Osteoblast (primary cell): ENCODE measurements at regions not wholly inside any gene's neighbourhood (a gene's known extent, or its start where the extent isn't known, plus 50 kb on each side); places are given as distances from the start of the nearest gene placed in this dataset.
"Not testable (repeated sequence)": the region's sequence is repeated elsewhere in the genome, so short reads cannot be mapped to it uniquely, and the experiment has no call there.

Source experiments
- DNase-seq: peaks from one replicate; pipeline ENCODE4 v3.0.0; 2011; ENCODE audit warnings: low spot score, mixed read lengths; ENCODE audit not compliant: insufficient read length; ENCODE audit errors: missing footprints
- H2AFZ ChIP-seq: 2 replicates; pipeline ENCODE4 v1.6.0; 2011; ENCODE audit warnings: mild to moderate bottlenecking, low read length
- H3K27ac ChIP-seq: 2 replicates; pipeline ENCODE4 v1.5.1; 2011; ENCODE audit warnings: mild to moderate bottlenecking, low read depth, low read length, moderate library complexity
- H3K27me3 ChIP-seq: 2 replicates; pipeline ENCODE4 v1.6.0; 2012; ENCODE audit warnings: mild to moderate bottlenecking, control low read depth, inconsistent platforms, low read length, moderate library complexity; ENCODE audit not compliant: insufficient read depth
- H3K36me3 ChIP-seq: 2 replicates; pipeline ENCODE4 v1.5.1; 2011; ENCODE audit warnings: mild to moderate bottlenecking, low read length, control low read depth, moderate library complexity; ENCODE audit not compliant: insufficient read depth
- H3K4me1 ChIP-seq: 2 replicates; pipeline ENCODE4 v1.5.1; 2011; ENCODE audit warnings: mild to moderate bottlenecking, low read length, control low read depth, moderate library complexity; ENCODE audit not compliant: insufficient read depth
- H3K4me2 ChIP-seq: 2 replicates; pipeline ENCODE4 v1.6.0; 2011; ENCODE audit warnings: mild to moderate bottlenecking, low read length; ENCODE audit not compliant: insufficient read depth
- H3K4me3 ChIP-seq: fragments of 200-600 bp; sonication (generic); 3 replicates; pipeline ENCODE4 v1.5.1; 2012; ENCODE audit warnings: mild to moderate bottlenecking, low read length, inconsistent platforms; ENCODE audit not compliant: insufficient read depth
- H3K79me2 ChIP-seq: 2 replicates; pipeline ENCODE4 v1.6.0; 2012; ENCODE audit warnings: mild to moderate bottlenecking, low read length, control low read depth, inconsistent platforms; ENCODE audit not compliant: insufficient read depth
- H3K9me3 ChIP-seq: 2 replicates; pipeline ENCODE4 v1.5.1; 2011; ENCODE audit warnings: low read depth, low read length, control low read depth
- H4K20me1 ChIP-seq: 2 replicates; pipeline ENCODE4 v1.6.0; 2012; ENCODE audit warnings: mild to moderate bottlenecking, low read length, control low read depth; ENCODE audit not compliant: insufficient read depth
- CTCF ChIP-seq: IDR thresholded peaks from 2 replicates; pipeline ENCODE4 v1.5.1; 2011; ENCODE audit warnings: mild to moderate bottlenecking, low read depth, low read length, moderate library complexity; ENCODE audit errors: extremely low read depth

- no peak overlapping the region for H3K4me3 ChIP-seq
- DNase-seq: no peak
- H3K27ac ChIP-seq: no peak overlapping the region
- H3K4me2 ChIP-seq: no peak overlapping the region
- no peaks in the 10 kb centered on the region for H3K27me3 ChIP-seq
- H2AFZ ChIP-seq: no peak overlapping the region
- no peaks in the 10 kb centered on the region for H3K4me1 ChIP-seq
- no peaks in the 10 kb centered on the region for H4K20me1 ChIP-seq
- no peaks in the 10 kb centered on the region for H3K36me3 ChIP-seq
- H3K79me2 ChIP-seq: no peaks in the 10 kb centered on the region
- no peak for TF ChIP-seq CTCF
- no peaks in the 10 kb centered on the region for H3K9me3 ChIP-seq
These were observed 751.3 kb downstream of the ZNF385D start for GRCh38 chr3:20999661-21000060.

GRCh38 chr3:20997183-20997582 lies 753.8 kb downstream of the ZNF385D start:
- Histone ChIP-seq H3K4me2 (no peak overlapping the region), H3K9me3 (no peaks in the 10 kb centered on the region), H4K20me1 (no peaks in the 10 kb centered on the region), H3K79me2 (no peaks in the 10 kb centered on the region), H2AFZ (no peak overlapping the region), H3K4me1 (no peaks in the 10 kb centered on the region), H3K27ac (no peak overlapping the region), H3K4me3 (no peak overlapping the region), H3K27me3 (no peaks in the 10 kb centered on the region), H3K36me3 (no peaks in the 10 kb centered on the region)
- no peak for TF ChIP-seq CTCF
- no peak for DNase-seq

GRCh38 chr3:20990896-20991295 lies 760.1 kb downstream of the ZNF385D start:
- H4K20me1 ChIP-seq: no peaks in the 10 kb centered on the region
- H3K9me3 ChIP-seq: no peaks in the 10 kb centered on the region
- no peaks in the 10 kb centered on the region for H3K4me1 ChIP-seq
- H3K79me2 ChIP-seq: no peaks in the 10 kb centered on the region
- no peak overlapping the region for H3K4me2 ChIP-seq
- no peak for DNase-seq
- no peaks in the 10 kb centered on the region for H3K36me3 ChIP-seq
- no peak overlapping the region for H2AFZ ChIP-seq
- no peak for TF ChIP-seq CTCF
- no peak overlapping the region for H3K4me3 ChIP-seq
- H3K27ac ChIP-seq: no peak overlapping the region
- no peaks in the 10 kb centered on the region for H3K27me3 ChIP-seq

GRCh38 chr3:20989653-20990052 lies 761.4 kb downstream of the ZNF385D start:
- not testable (repeated sequence) for H3K4me3 ChIP-seq, H3K4me2 ChIP-seq, H3K4me1 ChIP-seq, H3K27ac ChIP-seq, H3K36me3 ChIP-seq, H3K9me3 ChIP-seq, H3K27me3 ChIP-seq, DNase-seq, H2AFZ ChIP-seq, H4K20me1 ChIP-seq, H3K79me2 ChIP-seq
